Activated T-cell treated with anti-CD3 and anti-CD28 coated beads for 1 hour (primary cell): ENCODE measurements at regions not wholly inside any gene's neighbourhood (a gene's known extent, or its start where the extent isn't known, plus 50 kb on each side); places are given as distances from the start of the nearest gene placed in this dataset.

ENCODE experiments used
- DNase-seq: peaks from one replicate; pipeline ENCODE4 v3.0.0-alpha.2; 2020; ENCODE audit warnings: low read depth

DNA sequence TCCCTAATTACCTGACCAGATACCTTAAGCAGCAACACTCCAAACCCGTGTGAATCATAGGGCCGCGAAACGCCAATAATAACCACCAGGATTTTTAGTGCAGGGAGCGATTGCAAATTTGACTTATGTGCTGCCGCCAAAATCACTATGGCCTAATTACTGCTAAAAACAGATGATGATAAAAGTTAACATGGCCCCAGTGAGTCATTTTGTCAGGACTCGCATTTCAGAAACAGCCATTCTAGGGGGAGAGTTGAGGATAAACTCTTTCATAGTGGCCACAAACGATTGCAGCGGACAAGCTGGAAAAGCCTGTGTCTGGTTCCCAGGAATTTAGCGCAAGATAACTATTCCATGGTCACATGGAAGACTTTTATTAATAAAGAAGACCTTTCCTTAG is 103.4 kb downstream of the HLX start:
- DNase-seq, result no peak

DNA sequence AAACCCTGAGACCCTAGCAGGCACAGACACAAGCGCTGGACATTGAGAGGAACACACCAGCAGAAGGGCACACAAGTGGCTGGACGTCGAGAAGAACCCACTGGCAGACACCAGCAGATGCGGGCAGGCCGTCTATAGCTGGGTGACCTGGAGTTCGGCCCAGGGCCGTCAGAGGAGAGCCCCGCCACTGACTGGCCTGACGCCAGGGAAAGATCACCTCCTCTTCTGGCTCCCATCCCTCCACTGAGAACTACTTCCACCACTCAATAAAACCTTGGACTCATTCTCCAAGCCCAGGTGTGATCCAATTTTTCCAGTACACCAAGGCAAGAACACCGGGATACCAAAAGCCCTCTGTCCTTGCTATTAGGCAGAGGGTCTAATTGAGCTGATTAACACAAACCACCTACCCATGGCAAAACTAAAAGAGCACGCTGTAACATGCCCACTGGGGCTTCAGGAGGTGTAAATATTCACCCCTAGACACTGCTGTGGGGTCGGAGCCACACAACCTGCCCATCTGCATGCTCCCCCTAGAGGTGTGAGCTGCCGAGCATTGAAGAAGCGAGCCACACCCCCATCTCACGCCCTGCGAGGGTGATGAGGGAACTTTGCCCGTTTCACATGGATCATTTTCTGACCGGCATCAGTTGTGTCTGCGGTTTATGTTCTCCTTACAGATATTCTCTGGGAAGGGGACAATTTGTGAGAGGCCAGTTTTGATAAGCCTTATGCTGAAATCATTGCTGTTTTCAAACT is 104.8 kb downstream of the HLX start:
- DNase-seq, result no peak

DNA sequence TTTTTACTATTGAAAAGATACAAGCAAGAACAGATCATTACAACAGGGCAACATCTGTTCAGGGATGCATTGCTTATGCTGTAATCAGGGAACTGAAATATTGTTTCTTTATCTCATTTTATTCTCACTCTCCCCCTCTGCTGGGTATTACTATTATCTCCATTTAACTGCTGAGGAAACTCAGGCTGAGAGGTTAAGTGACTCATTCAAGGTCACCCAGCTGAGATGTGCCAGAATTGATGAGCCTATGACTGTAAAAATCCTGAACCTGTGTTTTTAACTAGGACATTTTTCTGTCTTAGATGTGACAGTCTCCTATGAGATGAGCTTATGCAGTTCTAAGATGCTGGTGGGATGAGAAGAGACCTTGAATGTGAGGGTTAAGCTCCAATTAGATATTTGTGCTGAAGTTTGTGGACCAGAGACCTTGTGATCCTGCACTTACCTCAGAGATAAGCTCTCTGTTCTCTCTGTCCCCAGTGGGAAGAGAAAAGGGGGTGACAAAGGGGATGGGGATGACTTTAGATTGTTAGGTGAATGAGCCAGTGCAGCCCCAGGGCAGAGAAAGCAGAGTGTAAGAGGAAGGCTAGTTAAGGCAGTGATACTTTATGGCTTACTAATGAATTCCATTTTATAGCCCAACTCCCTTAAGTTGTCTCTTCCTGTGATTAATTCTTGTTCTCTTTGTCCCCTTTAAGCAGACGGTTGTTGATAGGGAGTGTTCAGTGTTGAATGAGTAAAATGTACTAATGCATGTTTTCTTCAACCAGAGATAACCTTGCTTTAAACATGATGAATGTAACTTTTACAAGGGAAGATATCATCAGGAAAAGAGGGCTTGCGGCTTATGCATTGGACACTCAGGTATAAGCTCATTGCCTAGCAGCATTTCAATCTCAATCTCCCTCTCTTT is 111.4 kb downstream of the HLX start:
- DNase-seq, result no peak

DNA sequence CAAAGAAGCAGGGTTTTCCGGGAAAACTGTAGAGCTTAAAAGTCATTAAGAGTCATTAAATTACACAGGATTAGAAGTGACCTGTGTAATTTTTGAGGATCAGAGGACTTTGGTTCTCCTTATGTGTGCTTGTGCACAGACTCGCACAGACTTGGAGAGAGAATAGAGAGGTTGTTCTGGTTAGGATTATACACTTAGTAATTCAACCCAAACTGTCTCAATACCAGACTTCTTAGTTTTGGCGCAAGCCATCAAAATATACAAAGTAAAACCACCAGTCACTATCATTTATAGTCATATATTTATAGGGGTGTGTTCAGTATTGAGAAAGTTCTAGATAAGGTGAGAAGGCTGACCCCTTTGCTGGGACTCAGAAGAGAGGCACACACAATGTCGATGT is 112.3 kb downstream of the HLX start:
- no peak for DNase-seq

DNA sequence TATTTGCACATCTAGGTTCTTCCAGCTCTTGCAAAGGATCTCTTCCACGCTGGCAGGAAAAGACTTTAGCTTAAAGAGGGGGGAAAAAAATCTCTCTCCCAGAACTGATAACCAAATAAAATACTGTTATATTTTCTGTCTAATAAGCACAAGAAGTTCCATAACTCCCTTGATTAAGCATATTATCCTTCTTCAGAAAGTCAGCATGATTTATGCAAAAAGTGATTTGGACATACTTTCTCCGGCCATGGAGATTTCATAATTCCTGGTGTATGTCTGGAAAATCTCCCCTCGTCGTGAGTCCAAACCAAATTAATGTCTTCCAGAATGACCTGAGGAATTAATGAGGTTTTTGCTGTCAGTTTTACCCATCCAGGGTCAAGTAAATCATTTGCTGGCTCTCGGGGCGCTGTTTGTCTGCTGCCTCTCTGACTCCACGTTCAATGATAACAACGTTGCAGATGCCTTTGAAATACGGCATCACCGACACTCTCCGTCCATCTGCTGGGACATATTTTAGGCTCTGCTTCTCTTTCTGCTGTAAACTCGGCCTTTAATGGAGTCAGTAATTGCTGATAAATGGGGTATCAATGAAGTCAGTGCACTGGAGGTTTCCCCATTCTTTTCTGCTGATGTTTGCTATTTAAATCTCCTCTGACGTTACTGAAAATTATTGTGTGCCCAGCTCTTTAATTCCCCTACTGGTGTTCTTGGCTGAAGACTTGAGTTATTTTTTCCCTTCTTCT is 112.9 kb downstream of the HLX start:
- DNase-seq, result no peak

DNA sequence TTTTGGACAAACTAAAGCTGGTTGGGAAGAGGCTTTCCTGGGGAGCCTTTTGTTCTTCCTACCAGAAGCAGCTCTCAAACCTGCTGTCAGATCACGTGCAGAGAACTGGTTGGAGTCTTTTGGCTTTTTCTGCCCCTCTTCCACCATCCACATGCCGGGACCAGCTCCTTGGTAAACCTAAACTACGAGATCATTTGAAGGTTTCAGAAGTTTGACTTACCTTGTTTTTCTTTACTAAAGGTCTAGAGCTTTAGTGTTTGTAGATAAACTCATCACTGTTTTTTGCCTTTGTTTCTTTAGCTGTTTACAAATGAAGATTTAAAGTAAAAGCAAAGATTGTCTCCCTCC is 113.4 kb downstream of the HLX start:
- no peak for DNase-seq

DNA sequence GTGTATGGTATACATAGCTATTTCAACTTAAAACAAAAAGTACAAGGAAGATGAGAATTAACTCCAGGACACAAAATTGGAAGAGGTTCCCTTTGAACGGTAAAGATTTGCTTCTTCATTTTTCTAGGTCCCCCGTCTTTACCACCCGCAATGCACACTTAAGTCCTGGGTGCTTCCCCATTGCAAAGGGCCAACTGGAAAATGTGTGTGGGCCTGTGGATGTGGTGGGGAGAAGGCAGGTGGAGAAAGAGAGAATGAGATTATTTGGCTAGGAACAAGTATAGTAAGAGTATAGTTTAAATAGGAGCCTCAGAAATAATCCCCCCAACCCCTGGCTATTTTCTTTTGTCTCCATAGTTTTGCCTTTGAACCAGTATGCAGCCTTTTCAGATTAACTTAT is 115.4 kb downstream of the HLX start:
- DNase-seq, result no peak

DNA sequence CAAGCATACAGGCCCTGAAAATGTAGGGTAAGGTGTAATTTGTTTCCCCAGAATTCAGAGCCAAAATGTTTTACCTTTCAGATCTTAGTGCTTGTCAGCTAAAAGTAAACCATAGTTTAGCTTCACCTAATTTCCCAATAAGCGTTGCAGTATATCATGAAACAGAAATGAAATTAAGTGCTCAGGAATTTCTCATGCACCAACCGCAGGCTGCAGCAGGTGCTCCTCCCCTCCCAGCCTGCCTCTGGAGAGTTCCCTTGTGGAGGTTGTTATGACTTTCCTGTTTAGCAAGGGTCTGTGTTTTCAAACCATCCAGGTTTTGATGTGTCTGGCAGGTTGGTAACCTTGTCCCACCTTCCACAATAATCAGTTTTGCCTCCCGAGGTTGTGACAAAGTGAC is 118.5 kb downstream of the HLX start:
- no peak for DNase-seq

DNA sequence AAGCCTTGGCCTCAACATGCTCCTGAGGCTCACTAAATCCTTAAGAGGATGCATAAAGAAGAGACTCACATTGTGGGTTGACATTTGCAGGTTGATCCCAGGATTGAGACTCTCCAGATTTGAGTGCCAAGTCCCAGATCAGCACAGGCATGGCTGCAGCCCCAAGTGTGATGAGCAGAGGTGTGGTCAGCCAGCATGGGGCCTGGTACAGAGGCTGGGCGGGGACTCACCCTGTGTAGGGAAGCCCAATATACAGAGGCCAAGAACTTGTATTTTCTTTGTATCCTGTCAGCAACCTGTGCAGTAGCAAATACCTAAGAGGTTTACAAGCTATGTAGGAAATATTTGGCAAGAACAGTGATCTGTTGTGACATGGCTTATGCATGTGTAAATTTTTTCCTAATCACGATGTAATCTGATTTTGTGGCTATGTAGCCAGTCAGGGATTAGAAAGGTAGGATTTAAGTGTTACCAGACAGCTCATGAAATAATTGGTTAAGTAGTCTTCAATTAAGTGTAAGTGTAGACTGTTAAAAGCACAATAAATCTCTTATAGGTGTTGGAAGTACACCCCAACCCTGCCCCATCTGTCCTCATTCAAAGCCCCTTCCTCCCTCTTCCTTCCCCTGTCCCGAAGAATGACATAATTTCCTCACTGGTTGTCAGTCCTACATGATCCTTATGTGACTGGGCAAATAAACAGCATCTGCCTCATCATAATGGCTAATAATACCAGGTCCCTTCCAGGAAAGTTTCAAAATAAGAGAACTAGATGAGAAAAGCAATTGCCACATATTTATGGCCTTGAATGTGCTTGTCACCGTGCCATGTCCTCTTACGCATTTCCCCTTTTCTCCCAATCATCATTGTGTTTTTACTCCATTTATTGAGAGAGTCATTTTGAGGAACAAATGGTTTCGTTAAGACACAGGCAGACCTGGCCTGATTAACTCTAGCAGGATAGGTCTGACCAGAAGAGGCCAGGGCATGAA is 120.9 kb downstream of the HLX start:
- no peak for DNase-seq

DNA sequence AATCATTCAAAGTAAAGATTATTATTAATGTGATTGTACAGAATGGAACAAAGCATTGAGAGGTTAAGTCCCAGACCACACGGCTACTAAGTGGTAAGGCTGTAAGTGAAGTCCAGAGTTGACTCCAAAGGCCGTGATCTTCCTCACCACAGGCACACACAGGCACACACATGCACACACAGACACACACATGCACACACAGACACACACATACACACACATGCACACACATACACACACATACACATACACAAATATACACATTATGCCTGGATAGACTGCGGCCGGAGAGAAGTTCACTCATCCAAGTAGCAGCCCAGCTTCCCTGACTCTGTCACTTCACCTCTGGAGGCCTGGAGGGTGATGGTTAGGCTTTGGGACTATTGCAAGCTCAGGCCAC is 121.9 kb downstream of the HLX start:
- DNase-seq, result no peak

DNA sequence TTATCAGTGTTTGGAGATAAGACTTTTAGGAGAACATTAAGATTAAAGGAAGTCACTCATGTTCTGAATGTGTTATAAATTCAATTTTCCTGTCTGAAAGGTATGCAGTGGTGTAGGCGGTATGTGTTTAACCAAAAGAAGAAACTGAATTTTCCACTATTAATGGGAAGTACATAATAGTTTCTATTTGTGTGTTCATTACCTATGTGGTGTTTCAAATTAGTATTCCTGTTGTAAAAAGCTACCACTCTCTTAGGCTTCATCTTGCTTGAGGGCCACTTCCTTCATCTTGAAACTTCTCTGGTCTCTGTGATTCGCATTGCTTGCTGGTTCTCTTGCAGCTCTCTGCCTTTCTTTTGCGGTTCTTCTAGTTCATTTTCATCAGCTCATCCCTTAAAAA is 123.4 kb downstream of the HLX start:
- no peak for DNase-seq

DNA sequence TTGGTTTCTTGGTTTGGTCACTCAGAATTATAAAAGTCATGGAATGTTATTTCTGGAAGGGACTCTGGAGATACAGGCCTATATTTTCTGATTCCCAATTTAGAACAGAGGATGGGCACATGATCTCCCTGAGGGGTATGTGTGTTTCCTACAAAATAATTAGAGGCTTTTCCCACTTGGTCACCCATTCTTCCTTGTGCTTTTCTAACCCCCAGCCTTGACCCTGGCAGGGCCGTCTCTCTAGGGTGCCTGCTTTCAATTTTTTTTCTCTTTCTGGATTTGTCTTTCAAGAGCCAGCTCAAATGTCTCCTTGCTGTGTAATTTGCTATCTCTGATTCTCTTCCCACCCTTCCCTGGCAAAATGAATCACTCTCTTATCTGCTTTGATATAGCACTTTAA is 131.9 kb downstream of the HLX start:
- no peak for DNase-seq

DNA sequence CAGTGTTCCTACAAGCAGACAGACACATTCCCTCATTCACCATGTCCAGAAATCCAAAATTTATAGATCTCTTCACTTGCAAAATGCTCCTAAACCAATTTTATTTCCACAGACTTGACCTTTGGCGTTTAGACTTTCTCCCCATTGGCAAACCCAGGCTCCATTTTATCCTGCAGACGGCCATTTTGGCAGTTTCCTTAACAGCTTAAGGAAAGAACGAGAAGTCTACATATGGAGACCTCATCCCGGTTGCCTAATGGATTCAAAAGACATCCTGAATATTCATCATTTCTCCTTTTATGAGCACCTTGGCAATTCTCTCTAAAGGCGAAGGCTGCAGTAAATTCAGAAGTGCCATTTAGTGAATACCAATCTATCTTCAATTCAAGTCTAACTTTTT is 132.9 kb downstream of the HLX start:
- no peak for DNase-seq

DNA sequence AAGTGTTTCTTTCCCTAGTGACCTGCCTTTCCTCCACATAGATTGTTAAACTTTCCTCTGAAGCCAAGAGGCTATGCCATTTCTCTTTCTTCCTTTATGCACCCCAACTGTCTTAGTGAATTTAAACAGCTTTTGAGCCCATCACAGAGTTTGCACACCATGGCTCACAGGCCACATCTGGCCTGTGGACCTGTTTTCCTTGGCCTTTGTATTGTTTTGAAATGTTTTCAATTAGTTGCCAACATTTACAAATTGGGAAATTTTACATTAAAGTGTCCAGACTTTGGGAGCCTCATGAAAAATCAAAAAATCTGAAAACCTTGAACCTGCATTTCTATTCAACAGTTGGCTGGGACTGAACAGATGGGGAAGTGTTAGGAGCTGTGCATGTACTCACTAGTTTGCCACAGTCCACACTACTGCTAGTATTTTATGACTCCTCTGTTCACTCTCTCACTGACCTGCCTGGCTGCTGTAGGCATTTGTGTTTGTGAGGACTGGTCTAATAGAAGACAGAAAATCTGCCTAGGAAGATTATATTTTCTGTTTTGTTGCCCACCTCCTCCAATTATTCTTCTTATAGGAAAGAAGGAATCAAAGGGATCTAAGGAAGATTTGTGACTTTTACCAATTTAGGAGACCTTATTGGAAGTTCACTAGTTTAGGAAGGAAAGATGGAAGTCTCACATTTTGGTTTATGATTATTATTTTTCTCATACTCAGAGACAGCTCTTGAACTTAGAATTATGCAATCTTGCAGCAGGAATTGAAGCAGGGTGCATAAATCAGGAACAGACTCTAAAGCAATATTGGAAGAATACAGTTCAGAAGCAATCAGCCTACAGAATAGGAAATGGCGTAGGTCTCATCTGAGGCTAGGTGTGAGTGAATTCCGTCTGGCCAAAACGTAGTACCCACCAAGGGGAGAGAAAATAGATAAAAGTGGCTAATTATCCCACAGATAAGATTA is 134.7 kb downstream of the HLX start:
- no peak for DNase-seq

DNA sequence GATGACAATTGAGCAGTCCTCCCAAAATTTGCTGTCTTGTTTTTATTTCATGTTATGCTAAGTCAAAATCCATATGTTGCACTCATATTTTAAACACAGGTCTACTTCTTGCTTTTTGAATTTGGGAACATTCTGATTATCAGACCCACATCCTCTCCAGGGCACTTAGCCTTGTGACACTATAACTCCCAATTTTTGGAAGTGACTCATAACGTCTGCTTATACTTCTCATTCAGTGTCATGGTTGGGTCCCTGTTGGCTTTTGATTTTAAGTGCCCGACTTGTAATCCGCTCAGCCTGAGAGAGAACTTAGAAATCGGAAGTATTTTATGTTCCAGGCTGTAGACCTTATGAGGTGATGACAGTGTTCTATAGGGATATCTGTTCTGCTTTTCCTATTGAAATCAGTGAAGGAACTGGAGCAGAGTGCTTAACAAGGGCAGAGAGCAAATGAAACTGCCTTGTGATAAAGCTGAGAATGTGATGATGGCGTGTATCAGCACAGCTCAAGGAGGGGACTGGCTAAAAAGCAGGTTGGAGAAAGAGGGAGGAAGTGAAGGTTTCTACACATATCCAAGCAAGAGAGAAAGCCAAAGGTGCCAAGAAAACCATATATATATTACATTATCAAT is 136.0 kb downstream of the HLX start:
- DNase-seq, result no peak

DNA sequence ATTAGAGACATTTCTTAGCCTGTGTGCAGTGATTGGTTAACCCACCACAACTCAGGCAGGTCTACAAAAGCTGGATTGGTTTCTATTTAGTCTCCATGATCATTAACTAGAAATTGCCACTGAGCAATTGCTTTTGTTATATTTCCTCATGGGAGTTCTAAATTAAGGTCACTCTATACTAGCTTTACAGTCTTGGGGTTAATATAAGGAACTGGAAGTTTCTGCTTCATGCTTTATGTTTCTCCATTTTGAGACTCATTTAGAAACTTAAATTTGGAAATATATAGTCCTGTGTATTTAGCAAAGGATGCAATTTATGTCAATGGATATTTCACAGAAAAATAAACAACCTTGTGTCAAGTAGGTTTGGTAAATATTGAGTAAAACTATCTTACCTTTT is 137.5 kb downstream of the HLX start:
- DNase-seq, result no peak

DNA sequence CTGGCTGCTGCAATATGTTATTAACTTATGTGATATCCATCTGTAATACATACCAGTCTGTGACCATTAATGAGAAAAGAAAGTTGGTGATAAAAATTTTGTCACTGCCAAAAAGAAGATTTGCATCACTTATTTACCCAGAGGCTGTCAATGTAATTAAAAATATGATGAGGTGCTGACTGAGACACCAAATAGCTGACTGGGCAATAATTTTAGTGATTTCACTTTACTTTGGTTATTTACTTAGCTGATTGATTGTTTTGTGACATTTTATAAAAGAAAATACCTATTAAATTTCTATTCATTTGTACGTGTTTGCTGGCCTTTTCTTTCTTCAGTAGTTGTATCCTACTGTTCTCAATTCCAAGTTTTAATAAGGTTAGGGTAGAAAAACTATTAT is 139.2 kb downstream of the HLX start:
- no peak for DNase-seq

DNA sequence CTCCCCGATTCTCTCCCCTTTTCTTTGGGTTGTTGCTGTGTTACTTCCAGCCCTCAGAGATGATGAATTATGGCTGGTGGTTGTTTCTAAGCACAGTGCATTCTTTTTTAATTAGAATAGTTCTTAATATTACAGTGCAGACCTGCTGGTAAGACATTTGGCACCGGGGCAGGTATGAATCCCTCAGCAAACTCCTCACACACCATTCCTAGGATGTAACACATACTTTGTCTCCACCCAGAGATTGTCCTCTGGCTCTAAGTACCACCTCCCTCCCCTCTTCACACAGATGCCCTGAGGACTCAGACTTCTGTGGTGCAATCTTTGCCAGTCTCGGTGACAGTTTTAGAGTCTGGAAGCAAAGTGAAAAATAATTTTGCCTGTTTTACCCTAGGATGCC is 143.1 kb downstream of the HLX start:
- no peak for DNase-seq

DNA sequence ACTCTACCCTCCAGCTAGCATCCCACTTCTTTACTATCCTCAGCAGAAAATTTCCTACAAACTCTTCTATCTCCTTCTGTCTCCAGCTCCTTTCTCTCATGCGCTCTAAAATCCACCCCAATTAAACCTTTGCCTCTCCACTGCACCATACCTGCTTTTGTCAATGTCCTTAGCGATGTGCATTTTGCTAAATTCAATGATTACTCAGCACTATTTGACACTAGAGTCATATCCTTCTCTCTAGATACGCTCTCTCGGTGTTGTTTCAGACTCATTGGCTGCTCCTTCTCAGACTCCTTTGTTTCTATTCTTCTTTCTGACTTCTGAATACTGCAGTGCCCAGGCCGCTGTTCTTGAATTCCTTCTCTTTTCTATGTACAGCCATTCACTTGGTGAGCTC is 144.2 kb downstream of the HLX start:
- DNase-seq, result no peak

DNA sequence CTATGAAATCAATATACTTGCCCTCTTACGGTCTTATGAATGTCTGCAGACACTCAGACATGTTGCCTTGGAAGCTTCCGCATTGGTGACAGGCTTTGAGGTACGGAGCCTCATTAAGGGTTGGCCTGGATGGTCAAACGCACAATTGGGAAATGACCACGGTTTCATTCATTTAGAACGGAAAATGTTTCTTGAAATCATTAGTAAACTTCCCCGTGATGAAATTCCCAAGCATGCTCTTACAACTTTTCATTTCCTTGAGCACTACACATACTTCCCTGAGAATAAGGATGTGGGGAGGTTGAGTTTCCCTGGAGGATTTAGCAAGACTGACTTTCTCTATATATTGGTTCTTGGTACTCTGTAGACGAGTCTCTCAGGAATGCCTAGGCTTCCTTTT is 146.3 kb downstream of the HLX start:
- DNase-seq, result no peak
